ENCODE measurements at regions not wholly inside any gene's neighbourhood (a gene's known extent, or its start where the extent isn't known, plus 50 kb on each side); places are given as distances from the start of the nearest gene placed in this dataset.

DNA sequence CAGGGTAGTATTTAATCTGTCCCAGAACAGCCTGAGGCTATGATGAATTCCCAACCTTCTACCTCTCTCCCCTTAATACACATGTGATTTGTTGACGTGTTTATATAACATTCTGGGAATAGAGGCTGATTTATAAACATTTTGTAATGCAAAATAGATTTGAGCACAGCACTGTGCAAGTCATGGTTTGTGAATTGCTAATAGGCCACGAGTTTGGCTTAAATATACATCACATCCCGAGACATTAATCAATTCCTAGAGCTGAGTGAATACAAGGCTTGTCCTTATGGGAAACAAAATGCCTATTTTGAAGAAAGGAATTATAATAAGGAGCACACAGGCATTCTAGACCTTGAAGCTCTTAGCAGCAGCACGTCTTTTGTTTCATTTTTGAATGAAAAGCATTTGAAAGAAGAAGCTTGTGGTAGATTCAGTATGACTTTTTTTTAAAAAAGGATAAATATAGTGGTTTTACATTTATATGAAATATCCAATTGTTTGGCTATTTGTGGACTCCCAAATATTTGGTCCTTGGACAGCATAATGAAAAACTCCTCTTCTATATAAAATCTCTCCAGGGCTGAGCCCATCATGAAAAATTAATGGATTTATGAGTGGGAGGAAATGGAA is 116.4 kb downstream of the SLC17A6 start:
- TF ChIP-seq, protein P1, sequence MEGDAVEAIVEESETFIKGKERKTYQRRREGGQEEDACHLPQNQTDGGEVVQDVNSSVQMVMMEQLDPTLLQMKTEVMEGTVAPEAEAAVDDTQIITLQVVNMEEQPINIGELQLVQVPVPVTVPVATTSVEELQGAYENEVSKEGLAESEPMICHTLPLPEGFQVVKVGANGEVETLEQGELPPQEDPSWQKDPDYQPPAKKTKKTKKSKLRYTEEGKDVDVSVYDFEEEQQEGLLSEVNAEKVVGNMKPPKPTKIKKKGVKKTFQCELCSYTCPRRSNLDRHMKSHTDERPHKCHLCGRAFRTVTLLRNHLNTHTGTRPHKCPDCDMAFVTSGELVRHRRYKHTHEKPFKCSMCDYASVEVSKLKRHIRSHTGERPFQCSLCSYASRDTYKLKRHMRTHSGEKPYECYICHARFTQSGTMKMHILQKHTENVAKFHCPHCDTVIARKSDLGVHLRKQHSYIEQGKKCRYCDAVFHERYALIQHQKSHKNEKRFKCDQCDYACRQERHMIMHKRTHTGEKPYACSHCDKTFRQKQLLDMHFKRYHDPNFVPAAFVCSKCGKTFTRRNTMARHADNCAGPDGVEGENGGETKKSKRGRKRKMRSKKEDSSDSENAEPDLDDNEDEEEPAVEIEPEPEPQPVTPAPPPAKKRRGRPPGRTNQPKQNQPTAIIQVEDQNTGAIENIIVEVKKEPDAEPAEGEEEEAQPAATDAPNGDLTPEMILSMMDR (IDR thresholded peaks at IDR 0.05) = no peak
- TF ChIP-seq EZH2 (IDR thresholded peaks at IDR 0.05; ENCODE audit: borderline replicate concordance, insufficient read depth, low read depth, low read length, poor library complexity, severe bottlenecking) = no peak

Data from B cell (primary cell).